Esophagus muscularis mucosa (tissue), 4 donors: ENCODE measurements at regions not wholly inside any gene's neighbourhood (a gene's known extent, or its start where the extent isn't known, plus 50 kb on each side); places are given as distances from the start of the nearest gene placed in this dataset.

Experiments
- DNase-seq: peaks from one replicate; pipeline ENCODE4 v3.0.0-alpha.2; 2017; ENCODE audit errors: extremely low spot score
- H3K27ac ChIP-seq, 4 donors: fragments of 200-600 bp; sonication (generic); replicated peaks in 1 of 4; 1 replicate in 3 of 4; 2 replicates in 1 of 4; pipeline ENCODE4 v1.5.1; 2016 to 2019; ENCODE audit warnings: mild to moderate bottlenecking in 1 of 4
- H3K27me3 ChIP-seq, 4 donors: fragments of 200-600 bp; sonication (generic); one replicate each; pipeline versions ENCODE4 v1.5.1 to v1.6.0; 2016 to 2019
- H3K36me3 ChIP-seq, 4 donors: fragments of 200-600 bp; sonication (generic); one replicate each; pipeline ENCODE4 v1.5.1; 2016 to 2019
- H3K4me1 ChIP-seq, 4 donors: fragments of 200-600 bp; sonication (generic); one replicate each; pipeline ENCODE4 v1.5.1; 2016 to 2019
- H3K4me3 ChIP-seq, 4 donors: fragments of 200-600 bp; sonication (generic); 1 replicate in 2 of 4; 2 replicates in 2 of 4; pipeline ENCODE4 v1.5.1; 2016 to 2019; ENCODE audit warnings: mild to moderate bottlenecking in 4 of 4, moderate library complexity in 1 of 4
- H3K9me3 ChIP-seq, 4 donors: fragments of 200-600 bp; sonication (generic); 1 replicate in 3 of 4; 2 replicates in 1 of 4; pipeline ENCODE4 v1.5.1; 2016 to 2019
- EP300 ChIP-seq: sonication (generic); formaldehyde crosslinking; IDR thresholded peaks from one replicate; pipeline ENCODE4 v1.6.1; 2017; ENCODE audit warnings: antibody characterized with exemption
- POLR2A ChIP-seq: fragments of 450-650 bp; IDR thresholded peaks from one replicate; pipeline ENCODE4 v1.6.1; 2017; ENCODE audit warnings: antibody characterized with exemption, moderate library complexity, mild to moderate bottlenecking, low read depth
- POLR2AphosphoS5 ChIP-seq, 2 donors: sonication (generic); formaldehyde crosslinking; IDR thresholded peaks; one replicate each; pipeline ENCODE4 v1.6.1; 2017; ENCODE audit warnings: antibody characterized with exemption in 2 of 2
- WGBS: methylation state at CpG from one replicate; pipeline ENCODE4 v1.1.5; 2018; 5-methylcytosine and 5-hydroxymethylcytosine counted together
- intact Hi-C: fragments of 100-400 bp; cut with DNase I; formaldehyde crosslinking; loops from one replicate; pipeline ENCODE4 v1.15.1; 2023
- TF ChIP-seq, protein P1 (sequence below), 3 experiments: fragments of 200-600 bp in 2 of 3; fragments of 450-650 bp in 1 of 3; sonication (generic) in 2 of 3; IDR thresholded peaks; one replicate each; pipeline ENCODE4 v1.5.1; 2017 to 2019; ENCODE audit warnings: antibody characterized with exemption in 3 of 3, mild to moderate bottlenecking in 2 of 3, moderate library complexity in 1 of 3

DNA sequence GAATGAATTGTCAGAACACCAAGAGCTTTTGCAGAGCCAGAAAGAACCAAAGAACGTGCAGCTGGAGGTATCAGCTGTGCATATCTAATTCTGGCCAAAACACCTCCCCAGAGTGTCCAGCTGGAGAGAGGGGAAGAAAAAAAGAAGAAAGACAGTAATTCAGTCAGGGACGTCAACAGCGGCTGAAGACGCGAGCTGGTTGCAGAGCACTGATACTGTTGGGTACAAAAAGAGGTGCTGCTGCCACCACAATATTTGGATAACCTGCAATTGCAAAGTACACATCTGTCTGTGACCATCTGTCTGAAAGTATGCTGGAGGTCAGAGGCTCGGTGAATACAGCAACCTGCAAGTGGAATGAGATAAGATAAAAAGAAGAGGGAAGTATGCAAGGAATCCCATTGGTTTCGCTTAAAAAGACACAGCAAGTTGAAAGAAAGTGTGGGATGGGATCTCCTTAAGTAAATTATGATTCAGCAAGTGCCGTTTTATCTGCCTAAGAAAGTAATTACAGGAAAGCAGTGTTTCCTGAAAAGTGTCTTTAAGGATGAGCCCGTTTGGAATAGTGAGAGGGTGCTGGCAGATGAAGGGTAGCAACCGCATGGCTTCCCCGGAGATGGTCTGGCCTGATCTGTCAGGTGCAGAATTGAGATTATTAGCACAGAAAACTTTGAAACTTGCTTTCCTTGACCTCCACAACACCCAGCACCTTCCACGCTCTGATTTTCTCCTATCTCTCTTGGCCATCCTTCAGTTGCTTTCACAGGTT, 189.9 kb upstream of the PRDM1 start:
- Histone ChIP-seq H3K36me3 (no peaks in the 10 kb centered on the region), H3K9me3 (no peaks in the 10 kb centered on the region), H3K4me3 (no peak overlapping the region), H3K27me3 (no peaks in the 10 kb centered on the region), H3K27ac (no peak overlapping the region), H3K4me1 (no peaks in the 10 kb centered on the region)
- intact Hi-C loops: no loop called here
- peak; percentile 37 for DNase-seq
- WGBS: 55% methylated on average over 12 of the region's 12 CpGs
- TF ChIP-seq EP300: no peak
- no peak for TF ChIP-seq POLR2AphosphoS5 (IDR thresholded peaks at IDR 0.05)
- TF ChIP-seq, protein P1, sequence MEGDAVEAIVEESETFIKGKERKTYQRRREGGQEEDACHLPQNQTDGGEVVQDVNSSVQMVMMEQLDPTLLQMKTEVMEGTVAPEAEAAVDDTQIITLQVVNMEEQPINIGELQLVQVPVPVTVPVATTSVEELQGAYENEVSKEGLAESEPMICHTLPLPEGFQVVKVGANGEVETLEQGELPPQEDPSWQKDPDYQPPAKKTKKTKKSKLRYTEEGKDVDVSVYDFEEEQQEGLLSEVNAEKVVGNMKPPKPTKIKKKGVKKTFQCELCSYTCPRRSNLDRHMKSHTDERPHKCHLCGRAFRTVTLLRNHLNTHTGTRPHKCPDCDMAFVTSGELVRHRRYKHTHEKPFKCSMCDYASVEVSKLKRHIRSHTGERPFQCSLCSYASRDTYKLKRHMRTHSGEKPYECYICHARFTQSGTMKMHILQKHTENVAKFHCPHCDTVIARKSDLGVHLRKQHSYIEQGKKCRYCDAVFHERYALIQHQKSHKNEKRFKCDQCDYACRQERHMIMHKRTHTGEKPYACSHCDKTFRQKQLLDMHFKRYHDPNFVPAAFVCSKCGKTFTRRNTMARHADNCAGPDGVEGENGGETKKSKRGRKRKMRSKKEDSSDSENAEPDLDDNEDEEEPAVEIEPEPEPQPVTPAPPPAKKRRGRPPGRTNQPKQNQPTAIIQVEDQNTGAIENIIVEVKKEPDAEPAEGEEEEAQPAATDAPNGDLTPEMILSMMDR (IDR thresholded peaks at IDR 0.05): no peak
- TF ChIP-seq POLR2A: no peak

DNA sequence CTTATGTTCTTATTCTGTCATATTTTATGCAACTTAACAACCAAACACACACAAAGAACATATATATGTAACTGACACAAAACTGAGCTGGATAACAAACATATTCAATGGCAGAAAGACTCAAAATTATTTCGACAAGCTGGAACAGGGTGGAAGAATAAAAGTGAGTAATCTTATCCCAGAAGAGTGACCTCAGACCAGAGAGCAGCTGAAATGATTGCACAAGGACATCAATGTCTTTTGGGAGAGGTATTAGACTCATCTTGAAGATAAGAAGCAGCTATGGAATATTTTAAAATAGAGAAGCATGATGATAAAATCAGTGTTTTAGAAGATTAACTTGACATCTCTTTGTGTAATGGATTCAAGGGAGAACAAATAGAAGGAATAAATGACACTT, 191.6 kb upstream of the PRDM1 start:
- DNase-seq: peak; percentile 31
- Histone ChIP-seq H3K27ac (no peak overlapping the region), H3K4me1 (no peaks in the 10 kb centered on the region), H3K4me3 (no peak overlapping the region), H3K9me3 (peaks cover 0 to 6% (median 0%) of the 10 kb centered on the region in 4 donors), H3K36me3 (no peaks in the 10 kb centered on the region), H3K27me3 (no peaks in the 10 kb centered on the region)
- intact Hi-C loops: no loop called here
- WGBS: 89% methylated on average over 1 of the region's 1 CpG
- TF ChIP-seq EP300 (no peak), POLR2AphosphoS5 (IDR thresholded peaks at IDR 0.05) (no peak), POLR2A (no peak)
- TF ChIP-seq, protein P1 (IDR thresholded peaks at IDR 0.05): no peak

- Histone ChIP-seq H3K27ac (no peak overlapping the region), H3K4me1 (no peaks in the 10 kb centered on the region), H3K9me3 (peaks cover 0 to 7% (median 0%) of the 10 kb centered on the region in 4 donors), H3K4me3 (no peak overlapping the region), H3K27me3 (no peaks in the 10 kb centered on the region), H3K36me3 (no peaks in the 10 kb centered on the region)
- WGBS: 83% methylated on average over 7 of the region's 7 CpGs
- DNase-seq: peak; percentile 57
- TF ChIP-seq POLR2AphosphoS5 (IDR thresholded peaks at IDR 0.05): no peak
- TF ChIP-seq, protein P1 (IDR thresholded peaks at IDR 0.05): no peak
- no peak for TF ChIP-seq EP300
- no peak for TF ChIP-seq POLR2A
- intact Hi-C loops: no loop called here
Measured at GRCh38 chr6:105893741-105894140, 192.4 kb upstream of the PRDM1 start.

DNA sequence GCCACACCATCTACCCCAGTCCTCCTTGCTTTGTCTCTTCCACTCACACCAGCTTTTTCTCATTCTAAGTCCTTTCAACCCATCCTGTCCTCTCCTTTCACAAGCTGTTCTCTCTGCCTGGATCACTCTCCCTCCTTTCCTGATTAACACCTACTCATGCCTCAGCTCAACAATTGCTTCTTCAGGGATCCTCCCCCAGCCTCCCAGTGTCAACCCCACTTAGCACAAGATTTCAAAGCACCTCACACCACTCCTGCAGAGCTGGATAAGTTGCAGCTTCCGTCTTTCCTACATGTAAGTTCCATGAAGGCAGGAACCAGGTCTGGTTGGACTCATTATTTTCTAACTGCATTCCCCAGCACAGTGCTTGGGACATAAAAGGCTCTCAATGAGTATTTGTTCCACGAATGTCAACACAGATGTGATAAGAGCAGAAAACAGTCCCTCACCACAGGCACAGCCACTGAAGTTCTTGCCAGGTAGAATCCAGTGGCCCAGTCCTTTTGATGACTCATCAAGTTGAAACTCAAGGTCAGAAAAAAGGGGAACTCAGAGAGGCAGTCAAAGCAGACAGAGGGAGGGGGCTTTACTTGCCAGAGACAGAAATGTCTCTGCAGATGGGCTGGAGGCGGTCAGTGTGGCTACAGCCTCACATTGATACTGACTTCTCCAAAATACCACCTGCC, 193.4 kb upstream of the PRDM1 start:
- Histone ChIP-seq H3K36me3 (no peaks in the 10 kb centered on the region), H3K4me3 (no peak overlapping the region), H3K27me3 (no peaks in the 10 kb centered on the region), H3K27ac (no peak overlapping the region), H3K9me3 (peaks cover 0 to 7% (median 0%) of the 10 kb centered on the region in 4 donors), H3K4me1 (no peaks in the 10 kb centered on the region)
- WGBS: 84% methylated on average over 3 of the region's 3 CpGs
- DNase-seq: peak; percentile 53
- TF ChIP-seq EP300 (no peak), POLR2AphosphoS5 (IDR thresholded peaks at IDR 0.05) (no peak), POLR2A (no peak)
- TF ChIP-seq, protein P1 (IDR thresholded peaks at IDR 0.05): no peak
- intact Hi-C loops: no loop called here
